SK-N-SH (cell line): ENCODE measurements at regions not wholly inside any gene's neighbourhood (a gene's known extent, or its start where the extent isn't known, plus 50 kb on each side); places are given as distances from the start of the nearest gene placed in this dataset.

ENCODE experiments used
- CTCF ChIP-seq: fragments of 200-600 bp; sonication (generic); IDR thresholded peaks from 2 replicates; pipeline ENCODE4 v1.6.1; 2017; ENCODE audit warnings: antibody characterized with exemption, mild to moderate bottlenecking, moderate library complexity
- EP300 ChIP-seq, 2 experiments: IDR thresholded peaks; 2 replicates each; pipeline versions ENCODE4 v1.4.0 to v1.6.1; 2012; ENCODE audit warnings: borderline replicate concordance in 1 of 2, low read depth in 1 of 2, low read length in 1 of 2
- FOXJ3 ChIP-seq: sonication (generic); formaldehyde crosslinking; IDR thresholded peaks from 2 replicates; pipeline ENCODE4 v1.5.1; 2020; ENCODE audit warnings: mild to moderate bottlenecking, missing genetic modification reagents
- POLR2AphosphoS5 ChIP-seq: IDR thresholded peaks from 2 replicates; pipeline ENCODE4 v1.6.1; 2012; ENCODE audit warnings: low read depth, low read length
- REST ChIP-seq: IDR thresholded peaks from 2 replicates; pipeline ENCODE4 v1.6.1; 2012; ENCODE audit warnings: mild to moderate bottlenecking, low read depth, low read length, moderate library complexity
- SIN3A ChIP-seq: IDR thresholded peaks from 2 replicates; pipeline ENCODE4 v1.6.1; 2012; ENCODE audit warnings: low read depth, mild to moderate bottlenecking, low read length, moderate library complexity, borderline replicate concordance
- ZBTB33 ChIP-seq: IDR thresholded peaks from 2 replicates; pipeline ENCODE4 v1.4.0; 2012; ENCODE audit warnings: low read depth, borderline replicate concordance

GRCh38 chr6:155770313-155770712 lies 314.7 kb upstream of the NOX3 start:
- TF ChIP-seq CTCF (no peak), FOXJ3 (no peak), EP300 (IDR thresholded peaks at IDR 0.05; ENCODE audit: borderline replicate concordance in 1 of 2, low read depth in 1 of 2, low read length in 1 of 2) (no peak), POLR2AphosphoS5 (no peak), ZBTB33 (no peak), REST (no peak), SIN3A (no peak)
